IPS-18c (cell line): ENCODE measurements at regions not wholly inside any gene's neighbourhood (a gene's known extent, or its start where the extent isn't known, plus 50 kb on each side); places are given as distances from the start of the nearest gene placed in this dataset.

Experiments used
- H3K4me3 ChIP-seq: 2 replicates; pipeline ENCODE4 v1.7.0; 2013; ENCODE audit warnings: low read depth, mild to moderate bottlenecking, low read length, moderate library complexity; ENCODE audit not compliant: insufficient read depth
- H3K9me3 ChIP-seq: one replicate; pipeline ENCODE4 v1.6.1; 2013; ENCODE audit warnings: mild to moderate bottlenecking, low read length, moderate library complexity; ENCODE audit not compliant: control insufficient read depth, insufficient read depth

DNA sequence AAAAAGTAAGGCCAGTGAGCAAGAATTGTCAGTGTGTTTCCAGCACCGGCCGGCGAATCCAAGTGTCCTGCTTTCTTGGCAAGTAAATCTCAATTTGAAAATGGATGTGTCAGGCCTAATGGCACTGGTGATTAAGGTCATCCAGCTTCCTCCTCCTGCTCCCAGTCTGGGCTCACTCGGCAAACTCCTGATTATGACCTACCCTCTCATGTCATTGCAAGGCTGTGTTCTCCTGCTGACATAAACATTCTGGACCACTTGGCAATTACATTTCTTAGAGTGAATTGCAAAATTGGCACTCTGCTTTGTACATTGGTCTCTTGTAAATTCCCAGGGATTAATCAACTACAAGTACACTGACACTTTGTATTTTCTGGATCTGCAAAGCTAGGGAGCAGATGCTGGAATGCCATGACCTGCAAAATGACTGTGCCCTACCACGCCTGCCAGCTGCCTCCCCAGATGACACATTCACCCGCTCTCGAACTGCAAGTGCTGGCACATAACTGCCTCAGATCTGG lies 473.8 kb downstream of the KIF20B start:
- peaks cover 2% of the 10 kb centered on the region for H3K9me3 ChIP-seq

DNA sequence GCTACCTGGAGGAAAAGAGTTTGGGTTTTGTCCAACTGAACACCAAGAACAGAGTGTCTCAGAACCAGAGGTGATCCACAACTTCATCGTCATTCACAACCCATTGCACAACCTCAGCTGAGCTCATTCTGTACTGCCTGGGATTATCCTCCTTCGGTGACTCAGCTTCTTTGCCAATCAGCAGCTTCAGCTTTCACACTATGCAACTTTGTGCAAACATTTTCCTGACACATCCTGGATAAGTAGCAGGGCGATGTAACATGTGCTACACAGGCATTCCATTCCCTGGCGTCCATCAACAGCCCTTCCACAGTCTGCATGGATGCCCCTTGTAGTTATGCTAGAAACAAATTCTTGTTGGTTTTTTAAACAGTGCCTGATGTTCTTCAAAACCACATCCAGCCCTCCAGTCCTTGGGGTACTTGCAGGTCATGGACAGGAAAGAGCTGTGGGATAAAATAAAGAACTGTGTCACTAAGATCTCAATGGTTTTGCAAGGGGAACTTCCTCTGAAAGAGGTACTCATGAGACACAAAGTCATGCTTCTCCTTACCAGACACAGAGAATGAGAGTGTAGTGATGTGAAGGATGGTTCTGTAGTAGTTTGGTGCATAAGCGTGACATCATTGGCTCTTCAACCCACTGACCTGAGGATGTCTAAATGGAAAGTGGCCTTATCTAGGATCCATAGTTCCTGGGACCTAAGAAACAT lies 478.5 kb downstream of the KIF20B start:
- peaks cover 4% of the 10 kb centered on the region for H3K9me3 ChIP-seq
- no peak overlapping the region for H3K4me3 ChIP-seq

More for the DNA sequence above, 473.8 kb downstream of the KIF20B start:
- H3K4me3 ChIP-seq: no peak overlapping the region

- peaks cover 4% of the 10 kb centered on the region for H3K9me3 ChIP-seq
- no peak overlapping the region for H3K4me3 ChIP-seq
Observed at GRCh38 chr10:90180886-90181691, 479.7 kb downstream of the KIF20B start.

- H3K4me3 ChIP-seq: no peak overlapping the region
- no peaks in the 10 kb centered on the region for H3K9me3 ChIP-seq
Observed at GRCh38 chr10:90192825-90193224, 491.4 kb downstream of the KIF20B start.

DNA sequence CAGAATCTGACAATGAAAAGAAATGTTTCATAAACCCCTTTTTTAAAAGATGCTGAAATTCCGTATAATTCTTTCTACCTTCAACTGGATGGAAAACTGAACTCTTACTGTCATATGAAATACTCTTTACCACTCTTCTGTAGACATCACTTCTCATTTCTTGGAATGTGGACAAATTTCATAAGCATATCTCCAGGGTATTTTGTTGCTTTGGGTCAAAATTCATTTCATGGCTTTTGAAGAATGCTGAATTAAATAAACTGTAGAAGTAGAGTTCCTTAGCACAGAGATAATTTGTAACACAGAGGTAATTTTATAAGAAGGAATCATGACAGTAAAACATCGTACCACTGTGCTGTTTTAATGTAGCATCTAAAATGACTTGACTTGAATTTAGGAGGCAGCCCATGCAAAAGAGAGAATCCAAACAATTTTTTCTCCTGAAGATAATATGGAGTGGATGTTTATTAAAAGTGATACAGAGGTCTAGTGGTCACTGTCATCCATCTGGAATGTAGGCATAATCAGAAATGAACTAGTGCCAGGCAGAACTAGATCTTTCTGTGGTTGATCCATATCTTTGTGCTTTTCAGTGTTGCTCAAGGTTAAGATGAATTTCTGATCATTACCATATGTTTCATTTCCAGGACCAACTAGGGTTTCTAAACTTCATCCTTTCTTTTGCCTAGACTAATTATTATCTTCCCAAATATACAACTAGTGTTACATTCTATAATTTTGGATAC lies 492.0 kb downstream of the KIF20B start:
- H3K4me3 ChIP-seq: no peak overlapping the region
- H3K9me3 ChIP-seq: no peaks in the 10 kb centered on the region

DNA sequence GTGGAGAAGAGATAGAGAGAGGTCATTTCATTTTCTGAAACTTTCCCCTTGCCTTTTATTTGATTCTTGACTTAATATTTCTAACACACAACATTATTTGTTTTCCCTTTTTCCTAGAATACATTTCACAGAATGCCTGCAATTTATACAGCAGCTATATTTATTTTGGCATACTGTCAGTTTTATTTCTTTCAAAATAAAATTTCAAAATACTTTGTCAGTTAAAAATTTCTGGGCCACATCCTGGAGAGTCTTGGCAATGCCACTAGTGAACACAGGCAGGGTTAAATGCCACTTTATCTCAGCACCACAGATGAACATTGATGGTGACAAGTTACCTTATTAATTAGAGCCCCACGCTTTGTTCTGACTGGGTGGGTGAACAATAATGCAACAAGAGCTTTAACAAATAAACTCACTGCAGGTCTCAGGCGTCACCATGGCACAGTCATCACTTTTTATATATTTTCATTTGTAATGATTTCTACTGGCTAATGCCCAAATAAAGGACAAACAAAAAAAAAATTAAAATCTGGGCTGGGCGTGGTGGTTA lies 494.0 kb downstream of the KIF20B start:
- H3K9me3 ChIP-seq: no peaks in the 10 kb centered on the region
- H3K4me3 ChIP-seq: no peak overlapping the region

DNA sequence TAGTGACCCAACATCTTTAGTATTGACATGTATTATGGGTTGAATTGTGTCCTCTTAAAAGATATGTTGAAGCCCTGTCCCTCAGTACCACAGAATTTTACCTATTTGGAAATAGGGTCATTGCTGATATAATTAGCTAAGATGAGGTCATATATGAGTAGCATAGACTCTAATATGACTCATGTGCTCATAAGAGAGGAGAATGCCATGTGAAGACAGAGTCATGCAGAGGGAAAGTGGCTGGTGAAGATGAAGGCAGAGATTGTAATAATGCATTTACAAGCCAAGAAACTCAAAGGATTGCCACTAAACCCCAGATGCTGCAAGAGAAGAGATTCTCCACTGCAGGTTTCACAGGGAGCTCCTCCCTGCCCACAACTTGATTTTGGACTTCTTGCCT lies 496.4 kb downstream of the KIF20B start:
- no peaks in the 10 kb centered on the region for H3K9me3 ChIP-seq
- H3K4me3 ChIP-seq: no peak overlapping the region

DNA sequence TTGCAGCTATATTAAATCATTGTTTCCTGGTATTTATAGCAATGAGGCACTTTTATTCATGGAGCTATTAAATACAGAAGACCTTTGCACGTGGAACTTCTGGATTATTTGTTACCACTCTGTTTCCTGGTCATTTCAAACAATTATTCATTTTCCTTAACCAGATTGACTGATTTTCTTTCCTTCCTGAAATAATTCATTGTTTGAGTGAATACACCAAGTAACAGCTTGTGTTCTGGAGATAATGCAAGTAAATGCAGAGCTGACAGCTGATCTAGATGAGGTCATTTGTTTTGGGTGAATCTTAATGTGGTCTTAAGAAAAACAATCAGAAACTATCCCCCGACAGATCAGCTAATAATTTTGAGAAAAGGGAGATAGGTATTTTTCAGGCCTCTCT lies 497.7 kb downstream of the KIF20B start:
- H3K4me3 ChIP-seq: no peak overlapping the region
- no peaks in the 10 kb centered on the region for H3K9me3 ChIP-seq

DNA sequence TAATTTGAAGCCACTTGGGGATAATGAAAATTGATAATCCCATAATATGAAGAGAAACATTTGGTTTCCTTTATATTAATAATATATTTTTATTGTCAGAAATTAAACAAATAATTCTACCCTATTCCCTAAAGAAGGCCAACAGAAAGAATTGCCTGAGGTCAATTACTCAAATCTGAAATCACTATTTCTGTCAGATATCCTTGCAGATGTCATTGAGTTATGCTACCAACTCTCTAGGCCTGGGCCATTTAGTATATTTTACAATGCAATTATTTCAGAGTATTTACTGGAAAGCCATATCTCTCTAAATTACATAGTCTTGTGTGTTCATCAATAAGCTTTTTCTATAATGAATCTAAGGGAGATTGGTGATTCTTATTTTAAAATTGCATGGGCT lies 498.1 kb downstream of the KIF20B start:
- H3K4me3 ChIP-seq: no peak overlapping the region
- H3K9me3 ChIP-seq: no peaks in the 10 kb centered on the region

- no peak overlapping the region for H3K4me3 ChIP-seq
- H3K9me3 ChIP-seq: no peaks in the 10 kb centered on the region
Observed at GRCh38 chr10:90204131-90204955, 503.0 kb downstream of the KIF20B start.

GRCh38 chr10:90204956-90205314 lies 503.5 kb downstream of the KIF20B start:
- no peak overlapping the region for H3K4me3 ChIP-seq
- no peaks in the 10 kb centered on the region for H3K9me3 ChIP-seq

GRCh38 chr10:90205340-90205739 lies 503.9 kb downstream of the KIF20B start:
- no peaks in the 10 kb centered on the region for H3K9me3 ChIP-seq

DNA sequence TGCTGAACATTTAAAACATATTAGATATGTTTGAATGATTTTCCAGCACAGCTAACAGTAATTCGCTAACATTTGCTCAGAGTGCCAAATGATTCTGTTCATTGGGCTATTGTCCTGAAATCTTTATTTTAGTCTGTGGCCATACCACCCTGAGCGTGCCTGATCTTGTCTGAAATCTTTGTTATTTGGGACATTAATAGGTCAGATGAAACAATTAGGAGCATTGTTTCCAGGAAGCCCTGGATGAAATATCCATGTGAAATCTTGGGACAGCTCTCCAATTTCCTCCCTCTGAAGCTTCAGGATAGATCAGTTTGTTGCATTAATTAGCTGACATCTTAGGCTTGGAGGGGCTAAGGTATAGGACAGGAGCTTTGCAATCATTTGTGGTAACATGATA lies 512.0 kb downstream of the KIF20B start:
- Histone ChIP-seq H3K9me3 (no peaks in the 10 kb centered on the region), H3K4me3 (no peak overlapping the region)

More at GRCh38 chr10:90205340-90205739, 503.9 kb downstream of the KIF20B start:
- H3K4me3 ChIP-seq: no peak overlapping the region

- Histone ChIP-seq H3K4me3 (no peak overlapping the region), H3K9me3 (no peaks in the 10 kb centered on the region)
Observed at GRCh38 chr10:90218846-90219245, 517.5 kb downstream of the KIF20B start.

GRCh38 chr10:90222372-90222771 lies 521.0 kb downstream of the KIF20B start:
- Histone ChIP-seq H3K4me3 (no peak overlapping the region), H3K9me3 (no peaks in the 10 kb centered on the region)

DNA sequence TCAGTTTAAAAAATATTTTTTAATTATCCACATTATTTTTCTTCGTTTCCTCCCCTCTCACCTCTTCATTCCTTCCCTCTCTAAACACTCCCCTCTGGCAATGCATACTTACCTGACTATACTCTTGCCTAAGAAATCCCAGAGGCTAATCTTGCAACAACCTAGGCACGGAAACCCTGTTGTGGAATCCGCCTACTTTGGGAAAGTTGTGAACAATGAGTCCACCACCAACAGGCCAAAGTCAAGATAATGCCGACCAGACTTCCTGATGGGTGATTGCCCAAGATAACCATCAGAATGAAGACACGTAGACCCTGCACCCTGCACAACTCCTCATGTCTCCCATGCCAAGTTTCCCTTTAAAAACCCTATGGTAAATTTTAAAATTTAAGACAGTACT lies 521.5 kb downstream of the KIF20B start:
- Histone ChIP-seq H3K9me3 (no peaks in the 10 kb centered on the region), H3K4me3 (no peak overlapping the region)
